GM12873 (cell line): ENCODE measurements at regions not wholly inside any gene's neighbourhood (a gene's known extent, or its start where the extent isn't known, plus 50 kb on each side); places are given as distances from the start of the nearest gene placed in this dataset.

Experiments used
- TF ChIP-seq, protein P1 (sequence below): IDR thresholded peaks from 2 replicates; pipeline ENCODE4 v1.5.1; 2012; ENCODE audit warnings: low read depth, mild to moderate bottlenecking, moderate library complexity, low read length, control low read depth; ENCODE audit not compliant: insufficient read depth; ENCODE audit errors: missing control alignments

DNA sequence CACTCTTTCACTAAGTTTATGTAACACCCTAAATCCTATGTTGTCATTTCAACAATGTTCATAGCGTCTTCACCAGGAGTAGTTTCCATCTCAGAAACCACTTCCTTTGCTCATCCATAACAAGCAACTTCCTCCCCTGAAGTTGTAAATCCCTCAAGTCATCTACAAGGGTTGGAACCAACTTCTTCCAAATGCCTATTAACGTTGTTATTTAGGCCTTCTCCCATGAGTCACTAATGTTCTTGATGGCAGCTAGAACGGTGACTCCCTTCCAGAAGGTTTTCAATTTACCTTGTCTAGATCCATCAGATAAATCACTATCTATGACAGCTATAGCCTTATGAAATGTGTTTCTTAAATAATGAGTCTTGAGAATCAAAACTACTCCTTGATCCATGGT is 73.3 kb upstream of the TARS1 start:
- TF ChIP-seq, protein P1, sequence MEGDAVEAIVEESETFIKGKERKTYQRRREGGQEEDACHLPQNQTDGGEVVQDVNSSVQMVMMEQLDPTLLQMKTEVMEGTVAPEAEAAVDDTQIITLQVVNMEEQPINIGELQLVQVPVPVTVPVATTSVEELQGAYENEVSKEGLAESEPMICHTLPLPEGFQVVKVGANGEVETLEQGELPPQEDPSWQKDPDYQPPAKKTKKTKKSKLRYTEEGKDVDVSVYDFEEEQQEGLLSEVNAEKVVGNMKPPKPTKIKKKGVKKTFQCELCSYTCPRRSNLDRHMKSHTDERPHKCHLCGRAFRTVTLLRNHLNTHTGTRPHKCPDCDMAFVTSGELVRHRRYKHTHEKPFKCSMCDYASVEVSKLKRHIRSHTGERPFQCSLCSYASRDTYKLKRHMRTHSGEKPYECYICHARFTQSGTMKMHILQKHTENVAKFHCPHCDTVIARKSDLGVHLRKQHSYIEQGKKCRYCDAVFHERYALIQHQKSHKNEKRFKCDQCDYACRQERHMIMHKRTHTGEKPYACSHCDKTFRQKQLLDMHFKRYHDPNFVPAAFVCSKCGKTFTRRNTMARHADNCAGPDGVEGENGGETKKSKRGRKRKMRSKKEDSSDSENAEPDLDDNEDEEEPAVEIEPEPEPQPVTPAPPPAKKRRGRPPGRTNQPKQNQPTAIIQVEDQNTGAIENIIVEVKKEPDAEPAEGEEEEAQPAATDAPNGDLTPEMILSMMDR, result no peak

GRCh38 chr5:33369485-33370465 is 71.0 kb upstream of the TARS1 start:
- TF ChIP-seq, protein P1, result no peak

- TF ChIP-seq, protein P1, result no peak
Measured at GRCh38 chr5:33370466-33370859, 70.3 kb upstream of the TARS1 start.

DNA sequence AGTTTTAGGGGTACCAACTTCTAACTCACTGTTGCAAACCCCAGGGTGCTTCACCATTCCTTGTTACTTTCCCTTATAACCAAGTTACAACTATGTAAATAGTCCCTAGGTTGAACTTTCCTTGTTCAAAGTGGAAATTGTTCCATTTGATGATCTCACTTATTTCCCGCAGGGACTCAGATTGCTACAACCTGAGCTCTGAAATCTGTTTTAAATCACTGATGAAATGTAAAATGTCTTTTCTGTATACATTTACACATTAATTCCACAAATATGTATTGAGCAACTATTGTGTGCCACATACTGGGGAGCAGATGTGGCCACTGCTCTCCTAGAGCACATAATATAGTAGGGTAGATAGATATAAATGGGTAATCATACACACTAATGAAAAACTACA is 69.1 kb upstream of the TARS1 start:
- TF ChIP-seq, protein P1, result no peak

DNA sequence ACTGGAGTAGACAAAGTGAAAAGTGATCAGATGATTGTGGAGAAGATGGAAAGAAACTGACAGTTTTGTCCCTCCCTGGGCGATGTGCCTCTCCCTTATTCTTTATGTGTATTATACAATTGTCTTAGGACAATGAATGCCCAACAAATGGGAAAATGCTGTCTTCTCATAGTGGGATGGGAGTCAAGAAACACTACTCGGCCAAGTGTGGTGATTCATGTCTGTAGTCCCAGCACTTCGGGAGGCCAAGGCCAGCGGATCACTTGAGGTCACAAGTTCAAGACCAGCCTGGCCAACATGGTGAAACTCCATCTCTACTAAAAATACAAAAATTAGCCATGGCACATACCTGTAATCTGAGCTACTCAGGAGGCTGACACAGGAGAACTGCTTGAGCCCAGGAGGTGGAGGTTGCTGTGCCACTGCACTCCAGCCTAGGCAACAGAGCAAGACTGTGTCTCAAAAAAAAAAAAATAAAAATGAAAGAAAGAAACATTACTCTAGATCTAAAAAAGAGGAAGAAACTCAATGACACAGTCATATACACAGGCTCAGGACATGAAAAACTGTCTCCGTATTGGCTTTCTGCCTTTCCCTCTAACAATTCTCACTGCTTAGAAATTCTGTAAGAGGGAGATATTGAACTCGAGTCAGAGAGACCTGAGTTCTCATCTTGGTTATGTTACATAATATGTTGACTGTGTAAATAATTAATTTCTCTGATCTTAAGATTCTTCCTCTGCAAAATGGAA is 67.9 kb upstream of the TARS1 start:
- TF ChIP-seq, protein P1, result no peak

- TF ChIP-seq, protein P1, result no peak
Measured at GRCh38 chr5:33375900-33376299, 64.9 kb upstream of the TARS1 start.

- TF ChIP-seq, protein P1, result peak; percentile 77
Measured at GRCh38 chr5:33379757-33380156, 61.0 kb upstream of the TARS1 start.
